Stimulated activated CD4-positive, alpha-beta T cell treated with anti-CD3 and anti-CD28 coated beads, Interleukin-2, amount 100 ng/mL, for 24 hours (primary cell): ENCODE measurements at regions not wholly inside any gene's neighbourhood (a gene's known extent, or its start where the extent isn't known, plus 50 kb on each side); places are given as distances from the start of the nearest gene placed in this dataset.

ENCODE experiments used
- DNase-seq, 2 donors: peaks; one replicate each; pipeline ENCODE4 v3.0.0-alpha.2; 2020

DNA sequence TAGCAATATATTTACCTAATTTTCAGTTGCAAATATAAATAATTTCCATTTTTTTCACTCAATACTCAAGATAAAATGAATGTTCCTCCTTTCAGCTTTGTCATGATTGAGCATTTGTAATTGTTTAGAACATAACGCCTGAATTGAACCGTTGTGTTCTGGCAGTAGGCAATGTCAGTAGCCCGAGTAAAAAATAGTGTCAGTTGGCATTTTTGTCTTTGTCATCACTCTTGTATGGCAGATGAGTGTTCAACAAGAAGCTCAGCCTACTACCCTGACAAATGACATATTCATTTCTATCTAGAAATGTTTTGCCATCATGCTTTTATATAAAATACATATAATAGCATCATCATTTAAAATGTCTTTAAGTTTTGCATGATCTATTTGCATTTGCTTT is 691.4 kb upstream of the NCAM2 start:
- no peak for DNase-seq

DNA sequence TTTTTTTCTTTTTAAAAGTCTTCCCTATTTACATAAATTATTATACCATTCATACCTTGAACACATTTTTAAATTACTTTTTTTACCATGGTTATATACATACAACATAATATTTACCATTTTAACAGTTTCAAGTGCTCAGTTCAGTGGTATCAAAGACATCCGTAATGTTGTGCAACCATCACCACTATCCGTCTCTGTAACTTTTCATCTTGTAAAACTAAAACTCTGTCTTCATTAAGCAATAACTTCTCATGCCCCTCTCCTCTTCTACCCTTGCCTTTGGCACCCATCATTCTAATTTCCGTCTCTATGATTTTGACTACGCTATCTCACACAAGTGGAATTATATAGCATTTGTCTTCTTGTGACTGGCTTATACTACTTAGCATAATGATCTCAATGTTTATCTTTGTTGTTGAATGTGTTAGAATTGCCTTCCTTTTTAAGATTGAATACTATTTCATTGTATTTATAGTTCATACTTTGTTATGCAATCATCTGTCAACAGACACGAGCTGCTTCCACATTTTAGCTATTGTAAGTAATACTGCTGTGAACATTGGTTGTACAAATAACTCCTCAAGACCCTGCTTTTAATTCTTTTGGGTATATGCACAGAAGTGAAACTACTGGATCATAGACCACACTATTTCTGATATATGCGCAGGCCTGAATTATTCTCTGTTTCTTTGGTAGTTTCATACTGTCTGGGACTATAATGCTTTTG is 689.5 kb upstream of the NCAM2 start:
- no peak for DNase-seq

- DNase-seq: no peak
These were observed 686.9 kb upstream of the NCAM2 start for GRCh38 chr21:20311234-20311787.

- no peak for DNase-seq
These were observed 685.2 kb upstream of the NCAM2 start for GRCh38 chr21:20313013-20313412.

DNA sequence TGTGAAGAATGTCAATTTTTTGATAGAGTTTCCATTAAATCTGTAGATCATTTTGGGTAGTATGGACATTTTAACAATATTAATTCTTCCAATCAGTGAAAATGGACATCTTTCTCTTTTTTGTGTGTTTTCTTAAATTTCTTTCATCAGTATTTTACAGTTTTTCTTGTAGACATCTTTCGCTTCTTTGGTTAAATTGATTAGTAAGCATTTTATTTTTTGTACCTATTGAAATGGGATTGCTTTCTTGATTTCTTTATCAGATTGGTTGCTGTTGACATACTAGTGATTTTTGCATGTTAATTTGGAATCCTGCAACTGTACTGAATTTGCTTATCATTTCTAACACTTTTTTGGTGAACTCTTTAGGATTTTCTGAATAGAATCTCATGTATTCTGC is 683.2 kb upstream of the NCAM2 start:
- no peak for DNase-seq

GRCh38 chr21:20329636-20330035 is 668.6 kb upstream of the NCAM2 start:
- no peak for DNase-seq

DNA sequence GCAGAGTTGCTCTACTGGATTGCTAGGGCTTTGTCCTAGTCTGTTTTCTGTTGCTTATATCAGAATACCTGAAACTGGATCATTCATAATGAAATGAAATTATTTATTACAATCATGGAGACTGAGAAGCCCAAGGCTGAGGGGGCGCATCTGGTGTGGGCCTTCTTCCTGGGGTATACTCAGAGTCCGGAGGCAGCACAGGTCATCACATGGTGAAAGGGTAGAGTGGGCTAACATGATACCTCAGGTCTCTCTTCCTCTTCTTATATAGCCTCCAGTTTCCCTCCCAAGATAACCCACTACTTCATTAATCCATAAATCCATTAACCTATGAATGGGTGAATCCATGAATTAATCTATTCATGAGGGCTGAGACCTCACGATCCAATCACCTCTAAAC is 667.6 kb upstream of the NCAM2 start:
- DNase-seq: no peak

DNA sequence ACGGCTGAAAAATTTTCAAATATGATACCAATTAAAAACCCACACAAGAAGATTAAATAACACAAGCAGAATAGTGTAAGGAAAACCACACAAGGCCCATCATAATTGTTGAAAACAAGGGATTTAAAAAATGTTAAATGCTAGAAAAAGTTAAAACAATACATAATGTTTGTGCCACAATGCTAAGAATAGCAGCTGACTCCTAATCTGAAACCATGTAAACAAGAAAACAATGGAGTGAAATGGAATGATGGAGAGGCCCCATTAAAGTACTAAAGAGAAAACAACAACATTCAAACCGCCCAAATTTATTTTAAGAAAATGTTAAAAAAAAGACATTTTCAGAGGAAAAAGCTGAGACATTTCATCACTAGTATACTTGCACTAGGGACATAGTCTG is 663.6 kb upstream of the NCAM2 start:
- DNase-seq: no peak

GRCh38 chr21:20341431-20341830 is 656.8 kb upstream of the NCAM2 start:
- DNase-seq: no peak

DNA sequence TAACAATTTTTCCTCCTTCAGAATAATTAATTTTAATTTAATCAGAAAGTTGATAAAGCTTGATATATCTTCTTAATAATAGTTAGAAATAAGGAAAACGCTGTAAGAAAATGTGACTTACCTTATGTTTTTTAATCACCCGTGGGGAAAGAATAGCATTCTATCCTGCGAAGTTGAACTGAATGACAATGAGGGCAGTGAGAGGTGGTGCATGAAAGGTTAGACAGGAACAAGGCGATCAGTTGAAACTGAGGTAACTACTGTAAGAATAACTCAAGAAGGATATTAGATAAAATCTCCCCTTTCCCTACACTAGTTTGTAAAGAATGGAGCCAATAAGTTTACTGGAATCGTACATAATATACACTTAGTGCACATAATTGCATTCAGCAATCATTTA is 655.0 kb upstream of the NCAM2 start:
- DNase-seq: no peak

- no peak for DNase-seq
These were observed 647.1 kb upstream of the NCAM2 start for GRCh38 chr21:20351138-20351537.

DNA sequence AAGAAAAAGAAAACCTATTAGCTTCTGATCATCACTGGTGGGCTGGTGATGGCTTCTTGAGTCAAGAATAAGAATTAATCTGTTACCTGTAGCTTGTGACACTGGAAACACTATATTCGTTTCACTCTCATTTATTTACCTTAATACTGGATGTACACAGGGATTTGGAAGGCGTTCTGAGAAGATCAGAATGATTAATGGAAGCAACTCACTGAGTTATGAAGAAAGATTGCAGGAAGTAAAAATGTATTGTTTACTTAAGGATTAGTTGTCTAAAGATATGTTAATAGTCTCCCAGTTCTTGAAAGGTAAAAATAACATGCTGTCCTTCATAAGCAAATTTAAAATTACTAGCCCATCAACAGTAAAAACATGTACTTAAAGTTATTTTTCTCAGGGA is 644.9 kb upstream of the NCAM2 start:
- no peak for DNase-seq

GRCh38 chr21:20373031-20373430 is 625.2 kb upstream of the NCAM2 start:
- no peak for DNase-seq

GRCh38 chr21:20377250-20377649 is 621.0 kb upstream of the NCAM2 start:
- no peak for DNase-seq

GRCh38 chr21:20388400-20388799 is 609.8 kb upstream of the NCAM2 start:
- no peak for DNase-seq

DNA sequence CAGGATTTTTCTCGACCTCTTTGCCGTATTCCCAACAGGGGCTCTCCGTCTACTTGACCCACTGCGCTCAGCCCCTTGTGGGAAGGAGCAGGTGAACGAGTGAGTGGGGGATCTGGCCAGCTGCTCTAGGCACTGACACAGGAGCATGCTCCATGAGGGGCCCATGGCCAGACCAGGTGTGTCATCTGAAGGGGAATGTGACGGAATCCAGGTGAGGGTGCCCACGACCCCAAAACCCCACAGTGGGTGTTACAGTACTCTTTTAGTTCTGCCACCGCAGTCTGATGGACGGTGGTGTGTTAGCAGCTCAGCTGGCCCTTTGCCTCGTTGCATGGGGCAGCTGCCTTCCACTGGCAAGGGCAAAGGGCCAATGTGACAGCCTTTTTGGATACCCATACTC is 601.4 kb upstream of the NCAM2 start:
- DNase-seq: no peak

DNA sequence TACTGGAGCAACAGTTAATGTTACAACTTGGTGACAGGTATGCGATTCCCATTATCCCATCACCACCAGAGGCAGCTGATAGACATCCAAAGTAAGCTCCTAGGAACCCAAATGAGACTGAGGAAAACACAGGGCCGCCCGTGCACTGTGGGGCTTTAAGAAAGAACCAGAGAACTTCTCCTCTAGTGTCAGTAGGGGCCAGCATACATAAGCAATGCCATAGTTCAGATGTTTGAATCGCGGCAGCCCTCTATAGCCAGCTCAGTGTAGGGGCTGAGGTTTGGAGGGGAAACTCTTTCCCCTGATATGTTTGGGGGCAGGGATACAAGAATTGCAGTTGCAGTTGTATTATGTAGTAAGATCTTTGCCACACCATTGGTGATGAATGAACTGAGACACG is 593.3 kb upstream of the NCAM2 start:
- no peak for DNase-seq

DNA sequence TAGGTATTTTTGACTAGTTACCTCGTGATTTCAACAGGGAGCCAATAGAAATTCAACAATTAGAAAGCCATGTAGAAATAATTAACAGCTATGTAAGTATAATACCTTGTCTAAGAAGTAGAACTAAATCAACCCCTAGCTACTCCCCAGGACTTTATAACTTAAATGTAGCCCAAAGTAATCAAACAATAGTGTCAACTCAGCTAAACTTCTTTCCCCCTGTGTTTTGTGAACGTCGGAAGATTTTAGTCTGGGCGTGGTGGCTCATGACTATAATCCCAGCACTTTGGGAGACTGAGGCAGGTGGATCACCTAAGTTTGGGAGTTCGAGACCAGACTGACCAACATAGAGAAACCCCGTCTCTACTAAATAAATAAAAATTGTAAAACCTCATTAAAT is 579.9 kb upstream of the NCAM2 start:
- no peak for DNase-seq

DNA sequence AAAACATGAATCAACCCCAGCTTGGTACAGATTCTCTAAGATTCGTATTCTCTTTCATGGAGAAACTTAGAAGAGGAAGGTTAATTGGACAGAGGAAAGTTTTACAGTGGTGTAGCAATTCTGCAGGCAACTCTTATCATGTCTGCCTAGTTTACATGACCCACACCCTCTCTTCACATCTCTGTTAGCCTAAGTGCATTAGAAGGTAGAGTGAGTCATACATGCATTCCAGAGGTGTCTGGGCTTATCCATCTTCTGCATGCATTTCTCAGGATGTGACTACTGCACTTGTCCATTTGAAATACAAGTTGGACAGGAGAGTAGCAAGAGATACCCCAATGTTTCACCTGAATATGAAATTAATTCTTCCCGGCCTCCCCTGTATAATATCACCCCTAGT is 578.4 kb upstream of the NCAM2 start:
- DNase-seq: no peak

DNA sequence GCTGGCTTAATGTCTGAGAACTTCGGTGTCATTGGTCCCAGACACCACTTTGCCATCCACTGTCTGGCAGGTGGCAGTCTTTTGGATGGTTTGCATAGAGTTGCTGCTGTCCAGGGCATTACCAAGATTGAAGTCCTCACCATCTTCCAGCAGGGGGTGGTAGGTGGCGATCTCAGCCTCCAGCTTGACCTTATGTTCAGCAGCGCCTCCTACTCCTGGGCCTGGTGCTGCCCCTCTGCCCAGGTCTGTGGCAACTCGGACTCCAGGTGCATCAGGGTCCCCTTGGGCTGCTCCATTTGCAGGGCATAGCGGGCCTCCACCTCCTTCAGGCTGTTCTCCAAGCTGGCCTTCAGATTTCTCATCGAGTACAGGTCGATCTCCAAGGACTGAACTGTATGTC is 573.3 kb upstream of the NCAM2 start:
- no peak for DNase-seq

GRCh38 chr21:20425856-20426255 is 572.4 kb upstream of the NCAM2 start:
- DNase-seq: no peak

- DNase-seq: no peak
These were observed 557.9 kb upstream of the NCAM2 start for GRCh38 chr21:20440338-20440737.

- DNase-seq: no peak
These were observed 554.6 kb upstream of the NCAM2 start for GRCh38 chr21:20443558-20444155.

- DNase-seq: no peak
These were observed 552.2 kb upstream of the NCAM2 start for GRCh38 chr21:20445971-20446370.

DNA sequence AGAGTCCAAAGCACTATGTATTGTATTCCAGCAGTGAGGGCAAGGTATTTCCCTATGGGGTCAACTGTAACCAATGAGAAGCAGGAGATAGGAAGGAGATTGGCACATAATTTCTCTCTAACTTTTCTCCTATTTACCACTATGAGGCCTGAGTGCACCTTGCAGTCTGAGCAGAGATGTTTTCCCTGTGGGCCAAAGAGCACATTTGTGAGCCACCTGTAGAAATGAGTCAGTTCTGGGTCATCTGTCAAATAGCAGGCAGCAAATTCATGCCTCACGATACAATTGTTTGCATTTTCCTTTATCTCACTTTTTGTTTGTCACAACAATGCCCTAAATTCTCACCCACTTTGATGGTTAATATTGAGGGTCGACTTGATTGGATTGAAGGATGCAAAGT is 547.2 kb upstream of the NCAM2 start:
- DNase-seq: no peak
